ENCODE measurements at regions not wholly inside any gene's neighbourhood (a gene's known extent, or its start where the extent isn't known, plus 50 kb on each side); places are given as distances from the start of the nearest gene placed in this dataset.
"Not testable (repeated sequence)": the region's sequence is repeated elsewhere in the genome, so short reads cannot be mapped to it uniquely, and the experiment has no call there.

DNA sequence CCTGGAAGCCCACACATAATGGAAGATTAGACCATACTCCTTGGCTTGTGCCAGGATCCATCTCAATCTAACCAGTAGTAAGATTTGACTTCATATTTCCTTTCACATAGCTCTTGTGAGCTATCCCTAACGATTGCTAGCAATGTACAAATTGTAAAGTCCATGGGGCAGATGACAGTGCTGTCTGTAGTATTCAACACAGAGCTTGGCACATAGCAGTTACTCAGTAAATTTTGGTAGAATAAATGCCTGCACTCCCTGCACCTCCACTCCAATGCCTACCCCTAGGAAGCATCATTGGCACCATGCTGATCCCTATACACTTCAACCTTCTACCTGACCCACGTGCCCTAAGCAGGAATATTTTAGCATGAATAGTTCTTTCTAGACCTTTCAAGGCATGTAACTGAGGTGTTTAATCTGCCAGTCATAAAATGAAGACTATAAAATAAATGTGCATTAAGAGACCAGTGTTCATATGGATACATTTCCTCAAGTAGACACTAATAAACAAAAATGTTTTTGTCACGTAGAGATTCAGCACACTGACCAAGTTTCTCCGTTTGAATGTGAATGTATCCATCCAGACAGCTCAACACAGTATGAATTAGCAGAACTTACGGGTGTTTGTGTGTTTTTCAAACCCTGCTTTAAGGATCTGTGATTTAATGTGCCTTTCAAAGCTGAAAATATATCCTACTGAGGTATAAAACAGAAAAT, 98.8 kb downstream of the BMP4 start:
- no peak for DNase-seq

- DNase-seq = no peak
These were observed 101.1 kb downstream of the BMP4 start for GRCh38 chr14:53855574-53855973.

GRCh38 chr14:53855127-53855526, 101.5 kb downstream of the BMP4 start:
- DNase-seq = no peak

DNA sequence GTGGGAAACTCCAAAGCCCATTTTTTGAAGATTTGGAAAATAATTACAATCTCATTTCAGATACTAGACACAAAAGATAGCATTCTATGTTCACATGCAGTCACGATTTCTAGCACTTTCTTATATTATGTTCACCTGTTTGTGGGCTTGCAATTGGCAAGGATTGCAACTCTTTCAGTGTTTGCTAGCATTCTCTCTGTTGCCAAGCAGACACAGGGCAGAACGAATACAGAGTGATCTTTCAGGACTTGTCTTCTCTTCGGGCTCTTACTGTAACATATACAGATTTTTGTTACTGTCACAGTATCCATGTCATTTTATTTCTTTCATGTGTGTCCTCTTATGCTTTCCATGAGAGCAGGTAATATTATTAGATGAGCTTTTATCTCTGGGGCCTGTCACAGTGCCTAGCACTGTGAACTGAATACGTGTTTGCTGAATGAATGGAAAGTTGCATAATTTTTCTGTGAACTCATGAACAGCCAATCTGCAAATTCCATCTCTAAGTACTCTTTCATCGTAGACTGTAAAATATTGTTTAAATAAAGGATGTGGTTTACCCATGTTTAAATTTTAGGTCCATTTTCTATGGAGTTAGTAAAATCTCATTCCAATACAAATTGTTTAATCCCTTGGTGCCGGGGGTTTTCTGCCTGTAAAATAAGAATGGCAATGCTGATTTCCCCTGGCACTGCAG, 105.1 kb downstream of the BMP4 start:
- DNase-seq = no peak

GRCh38 chr14:53850714-53851296, 105.8 kb downstream of the BMP4 start:
- no peak for DNase-seq

- DNase-seq = no peak
These were observed 107.1 kb downstream of the BMP4 start for GRCh38 chr14:53849549-53849948.

- DNase-seq = no peak
These were observed 107.8 kb downstream of the BMP4 start for GRCh38 chr14:53848854-53849253.

- DNase-seq = no peak
These were observed 108.7 kb downstream of the BMP4 start for GRCh38 chr14:53847881-53848280.

DNA sequence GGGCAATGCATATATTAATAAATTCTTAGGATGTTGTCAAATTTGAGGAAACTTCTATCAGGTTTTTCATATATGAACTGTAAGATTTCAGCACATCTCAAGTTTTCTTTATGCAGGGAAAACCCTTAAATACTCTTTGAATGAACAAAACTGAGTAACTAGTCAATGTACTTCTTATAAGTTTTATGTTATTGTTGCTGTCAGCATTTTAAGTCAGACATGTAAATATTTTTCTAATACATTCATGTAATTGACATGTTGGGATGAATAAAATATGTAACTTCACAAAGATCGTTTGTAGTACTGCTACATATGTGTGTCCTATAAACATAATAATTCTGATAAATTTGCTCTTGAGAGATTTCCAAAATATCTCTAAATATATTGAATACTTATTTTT, 109.6 kb downstream of the BMP4 start:
- no peak for DNase-seq

GRCh38 chr14:53845813-53846693, 110.6 kb downstream of the BMP4 start:
- no peak for DNase-seq

GRCh38 chr14:53842938-53843337, 113.7 kb downstream of the BMP4 start:
- DNase-seq = no peak

GRCh38 chr14:53841109-53842099, 115.2 kb downstream of the BMP4 start:
- no peak for DNase-seq

DNA sequence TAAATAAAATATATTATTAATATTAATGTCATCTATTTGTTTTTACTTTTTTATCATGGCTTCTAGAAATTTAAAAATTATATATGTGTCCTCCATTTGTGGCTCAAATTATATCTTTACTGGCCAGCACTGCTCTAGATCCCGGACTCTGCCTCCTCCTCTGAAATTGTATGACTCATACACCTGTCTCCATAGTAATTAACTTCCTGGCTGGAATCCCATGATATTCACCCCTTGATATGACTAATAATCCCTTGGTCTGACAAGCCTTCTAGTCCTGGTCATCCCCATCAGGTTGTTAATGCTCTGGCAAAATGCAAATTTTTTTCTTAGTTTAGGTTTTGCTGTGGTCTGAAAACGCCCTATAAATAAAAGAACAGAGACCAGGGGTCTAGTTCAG, 116.2 kb downstream of the BMP4 start:
- no peak for DNase-seq

DNA sequence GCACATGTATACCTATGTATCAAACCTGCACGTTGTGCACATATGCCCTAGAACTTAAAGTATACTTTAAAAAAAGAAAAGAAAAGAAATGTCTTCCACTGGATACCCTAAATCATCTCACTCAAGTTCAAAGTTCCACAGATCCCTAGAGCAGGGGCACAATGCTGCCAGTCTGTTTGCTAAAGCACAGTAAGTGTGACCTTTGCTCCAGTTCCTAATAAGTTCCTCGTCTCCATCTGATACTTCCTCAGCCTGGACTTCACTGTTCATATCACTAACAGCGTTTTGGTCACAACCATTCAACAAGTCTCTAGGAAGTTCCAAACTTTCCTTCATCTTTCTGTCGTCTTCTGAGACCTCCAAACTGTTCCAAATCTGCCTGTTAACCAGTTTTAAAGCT, 118.3 kb downstream of the BMP4 start:
- DNase-seq = no peak

DNA sequence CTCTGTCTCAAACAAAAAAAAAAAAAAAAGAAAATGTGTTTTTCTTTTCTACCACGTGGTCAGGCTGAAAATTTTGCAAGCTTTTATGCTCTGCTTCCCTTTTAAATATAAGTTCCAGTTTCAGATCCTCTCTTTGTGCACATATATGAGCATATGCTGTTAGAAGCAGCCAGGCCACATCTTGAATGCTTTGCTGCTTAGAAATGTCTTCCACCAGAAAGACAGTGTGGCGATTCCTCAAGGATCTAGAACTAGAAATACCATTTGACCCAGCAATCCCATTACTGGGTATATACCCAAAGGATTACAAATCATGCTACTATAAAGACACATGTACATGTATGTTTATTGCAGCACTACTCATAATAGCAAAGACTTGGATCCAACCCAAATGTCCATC, 119.0 kb downstream of the BMP4 start:
- not testable (repeated sequence) for DNase-seq

DNA sequence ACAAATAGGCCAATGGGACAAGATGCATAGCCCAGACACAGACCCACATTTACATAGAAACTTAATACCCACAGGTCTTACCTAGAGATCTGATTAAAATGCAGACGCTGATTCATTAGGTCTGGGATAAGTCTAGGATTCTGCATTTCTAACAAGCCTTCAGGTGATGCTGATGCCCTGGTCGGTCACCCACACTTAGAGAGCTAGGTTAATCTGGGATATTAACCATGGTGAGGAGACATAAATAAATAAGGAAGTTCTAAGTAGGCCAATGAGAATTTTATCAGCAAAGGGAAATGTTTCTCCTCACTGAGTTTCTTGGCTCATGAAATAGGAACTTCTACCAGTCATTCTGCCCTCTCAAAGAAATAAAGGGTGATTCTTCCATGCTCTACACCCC, 120.1 kb downstream of the BMP4 start:
- DNase-seq = no peak

DNA sequence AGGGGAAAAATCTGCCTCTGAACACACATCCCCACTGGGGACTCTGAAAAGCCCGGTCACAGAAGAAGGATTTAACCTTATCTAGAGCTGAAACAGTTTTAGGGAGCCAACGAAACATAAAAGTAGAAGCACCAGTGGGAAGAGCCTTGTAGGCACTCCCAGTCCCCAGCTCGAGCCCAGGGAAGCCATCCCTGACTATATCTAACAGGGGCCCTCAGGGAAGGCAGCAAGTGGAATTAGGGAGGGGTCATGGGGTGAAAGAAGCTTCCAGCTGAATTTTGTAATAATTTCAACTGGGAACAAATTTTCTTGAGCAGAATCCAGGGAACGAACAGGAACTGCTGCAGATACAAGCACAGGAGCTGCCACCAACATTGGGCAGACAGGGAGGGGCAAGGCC, 127.8 kb downstream of the BMP4 start:
- no peak for DNase-seq

DNA sequence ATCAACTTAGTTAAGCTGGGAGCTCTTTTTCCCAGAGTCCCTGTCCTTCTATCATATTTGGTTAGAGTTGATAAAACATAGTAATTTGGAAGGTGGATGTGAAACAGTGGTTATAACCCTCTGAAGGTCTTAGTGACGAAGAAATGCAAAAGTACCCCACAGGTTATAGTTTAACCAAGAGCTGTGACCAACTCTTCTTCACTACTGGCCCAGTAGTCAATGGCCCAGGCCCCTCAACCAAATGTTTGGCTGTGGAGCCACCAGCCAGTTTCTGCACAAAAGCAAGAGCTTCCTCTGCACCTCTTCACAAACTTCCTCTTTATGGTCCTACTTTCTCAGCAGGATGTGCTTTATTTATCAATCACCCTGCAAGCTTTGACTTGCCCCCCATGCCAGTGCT, 132.6 kb downstream of the BMP4 start:
- no peak for DNase-seq

- DNase-seq = peak; percentile 80
These were observed 142.2 kb downstream of the BMP4 start for GRCh38 chr14:53814392-53814791.

DNA sequence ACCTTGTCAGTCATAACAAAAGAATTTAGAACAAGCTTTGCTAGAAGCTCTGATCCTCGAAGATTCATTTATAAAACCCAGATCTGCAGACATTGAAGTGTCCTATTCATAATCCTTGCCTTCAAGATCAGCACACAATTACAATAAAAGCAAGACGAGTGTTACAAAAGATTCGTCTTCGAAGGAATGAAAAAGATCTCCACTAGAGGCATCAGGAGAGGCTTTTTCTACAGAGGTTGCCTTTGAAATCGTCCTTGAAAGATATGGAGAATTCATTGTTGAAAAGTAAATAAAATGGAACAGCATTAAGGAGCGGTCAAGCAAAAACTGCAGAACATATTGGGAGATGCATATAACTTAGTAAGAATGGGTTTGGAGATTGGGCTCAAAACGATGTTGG, 146.4 kb downstream of the BMP4 start:
- DNase-seq = no peak

DNA sequence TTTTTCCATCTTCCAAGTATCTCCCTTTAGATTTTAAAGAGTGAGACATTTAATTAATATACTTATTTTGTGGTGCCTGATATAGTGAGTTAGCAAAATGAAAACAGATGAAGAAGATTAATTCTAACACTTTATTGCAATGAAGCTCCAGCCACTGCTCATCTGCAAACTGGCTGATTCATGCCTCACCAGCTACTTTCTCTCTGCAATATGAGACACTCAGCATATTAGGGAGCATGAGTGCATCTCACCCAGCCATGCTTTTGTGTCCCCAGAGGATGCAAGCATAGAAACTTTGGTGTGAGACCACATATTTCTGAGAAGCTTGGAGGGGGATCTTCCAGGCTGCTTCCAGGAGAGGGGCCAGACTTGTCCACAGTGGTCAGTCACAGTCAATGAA, 148.6 kb downstream of the BMP4 start:
- no peak for DNase-seq

GRCh38 chr14:53807542-53807941, 149.1 kb downstream of the BMP4 start:
- peak; percentile 66 for DNase-seq

Data from skin of body (tissue), 1 donor.